ENCODE measurements at regions not wholly inside any gene's neighbourhood (a gene's known extent, or its start where the extent isn't known, plus 50 kb on each side); places are given as distances from the start of the nearest gene placed in this dataset.

GRCh38 chr12:77372026-77372425, 306.7 kb upstream of the E2F7 start:
- TF ChIP-seq GATA2 (IDR thresholded peaks at IDR 0.05; ENCODE audit: low read depth, low read length): no peak
- no peak for TF ChIP-seq GATA3 (IDR thresholded peaks at IDR 0.05; ENCODE audit: low read depth, low read length)

All from SH-SY5Y (cell line).